ELF-1 (cell line): ENCODE measurements at regions not wholly inside any gene's neighbourhood (a gene's known extent, or its start where the extent isn't known, plus 50 kb on each side); places are given as distances from the start of the nearest gene placed in this dataset.

Experiments used
- DNase-seq: peaks from one replicate; pipeline ENCODE4 v3.0.0-alpha.2; 2016; ENCODE audit warnings: low read depth, low spot score

GRCh38 chr1:4518621-4519020 lies 135.8 kb upstream of the AJAP1 start:
- no peak for DNase-seq

GRCh38 chr1:4519954-4520353 lies 134.5 kb upstream of the AJAP1 start:
- DNase-seq, result no peak

- DNase-seq, result no peak
These were observed 130.9 kb upstream of the AJAP1 start for GRCh38 chr1:4523551-4523950.

- DNase-seq, result no peak
These were observed 127.7 kb upstream of the AJAP1 start for GRCh38 chr1:4526747-4527146.

- DNase-seq, result no peak
These were observed 126.6 kb upstream of the AJAP1 start for GRCh38 chr1:4527819-4528218.

GRCh38 chr1:4528590-4528989 lies 125.8 kb upstream of the AJAP1 start:
- no peak for DNase-seq

- no peak for DNase-seq
These were observed 124.8 kb upstream of the AJAP1 start for GRCh38 chr1:4529446-4530165.

- no peak for DNase-seq
These were observed 124.1 kb upstream of the AJAP1 start for GRCh38 chr1:4530166-4530785.

- DNase-seq, result no peak
These were observed 122.6 kb upstream of the AJAP1 start for GRCh38 chr1:4531842-4532241.

GRCh38 chr1:4532656-4533055 lies 121.8 kb upstream of the AJAP1 start:
- no peak for DNase-seq

- DNase-seq, result no peak
These were observed 107.5 kb upstream of the AJAP1 start for GRCh38 chr1:4546911-4547310.

GRCh38 chr1:4549930-4550329 lies 104.5 kb upstream of the AJAP1 start:
- no peak for DNase-seq

- no peak for DNase-seq
These were observed 103.5 kb upstream of the AJAP1 start for GRCh38 chr1:4550941-4551340.

GRCh38 chr1:4551706-4552105 lies 102.7 kb upstream of the AJAP1 start:
- no peak for DNase-seq

- no peak for DNase-seq
These were observed 100.6 kb upstream of the AJAP1 start for GRCh38 chr1:4553761-4554160.

GRCh38 chr1:4554271-4554865 lies 100.0 kb upstream of the AJAP1 start:
- DNase-seq, result no peak

- DNase-seq, result no peak
These were observed 96.5 kb upstream of the AJAP1 start for GRCh38 chr1:4557949-4558348.

- peak; percentile 44 for DNase-seq
These were observed 93.2 kb upstream of the AJAP1 start for GRCh38 chr1:4561205-4561604.

GRCh38 chr1:4562321-4562720 lies 92.1 kb upstream of the AJAP1 start:
- no peak for DNase-seq

GRCh38 chr1:4563586-4563985 lies 90.8 kb upstream of the AJAP1 start:
- no peak for DNase-seq

GRCh38 chr1:4564051-4564450 lies 90.4 kb upstream of the AJAP1 start:
- DNase-seq, result no peak

GRCh38 chr1:4565166-4565565 lies 89.2 kb upstream of the AJAP1 start:
- no peak for DNase-seq

- no peak for DNase-seq
These were observed 88.5 kb upstream of the AJAP1 start for GRCh38 chr1:4565801-4566449.
